Glomerular visceral epithelial cell (primary cell): ENCODE measurements at regions not wholly inside any gene's neighbourhood (a gene's known extent, or its start where the extent isn't known, plus 50 kb on each side); places are given as distances from the start of the nearest gene placed in this dataset.

ENCODE experiments used
- DNase-seq: peaks from one replicate; pipeline ENCODE4 v3.0.0-alpha.2; 2016; ENCODE audit errors: extremely low spot score

GRCh38 chr6:41450581-41450980, 95.6 kb upstream of the FOXP4 start:
- no peak for DNase-seq

GRCh38 chr6:41451039-41451438, 95.1 kb upstream of the FOXP4 start:
- DNase-seq = no peak

DNA sequence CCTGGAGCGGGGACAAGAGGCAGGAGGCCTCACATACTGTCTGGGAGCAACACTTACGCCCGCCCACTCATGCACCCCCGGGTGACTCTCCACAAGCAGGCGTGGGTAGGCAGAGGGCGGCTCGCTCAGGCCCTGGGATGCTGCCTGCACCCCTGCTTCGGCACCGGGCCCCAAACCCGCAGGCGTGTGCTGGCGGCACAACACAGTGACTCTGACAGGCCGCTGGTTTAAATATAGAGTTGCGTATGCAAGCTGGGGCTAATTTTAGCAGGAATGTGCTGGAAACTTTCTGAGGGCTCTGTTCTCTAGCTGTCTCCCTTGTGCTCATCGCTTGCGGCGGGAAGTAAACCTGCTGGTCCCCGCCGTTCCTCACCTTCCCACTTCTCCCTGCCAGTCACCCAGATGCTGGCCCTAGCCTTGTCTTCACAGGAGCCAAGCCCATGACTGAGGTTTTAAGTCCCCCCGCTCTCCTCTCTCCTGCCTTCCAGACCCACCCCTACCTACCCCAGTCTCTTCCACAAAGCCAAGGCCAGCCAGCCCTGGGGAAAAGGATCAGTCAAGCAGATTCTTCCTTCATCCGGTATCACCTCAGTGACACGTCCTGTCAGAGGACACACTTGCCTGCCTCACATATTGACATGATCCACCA, 94.5 kb upstream of the FOXP4 start:
- DNase-seq = no peak

DNA sequence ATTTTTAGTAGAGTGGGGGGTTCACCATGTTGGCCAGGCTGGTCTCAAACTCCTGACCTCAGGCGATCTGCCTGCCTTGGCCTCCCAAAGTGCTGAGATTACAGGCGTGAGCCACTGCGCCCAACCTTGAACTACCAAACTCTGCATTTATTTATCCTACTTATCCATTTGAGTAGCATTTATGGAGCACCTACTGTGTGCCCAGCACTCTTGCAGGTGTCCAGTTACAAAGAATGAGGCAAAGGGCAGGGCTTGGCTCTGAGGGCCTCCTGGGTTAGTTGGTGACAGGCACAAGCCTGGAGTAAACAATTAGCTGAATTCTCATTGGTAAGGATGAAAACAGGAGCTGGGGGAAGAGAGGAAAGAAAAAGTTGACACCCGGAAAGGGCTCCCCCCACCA, 93.4 kb upstream of the FOXP4 start:
- DNase-seq = no peak

DNA sequence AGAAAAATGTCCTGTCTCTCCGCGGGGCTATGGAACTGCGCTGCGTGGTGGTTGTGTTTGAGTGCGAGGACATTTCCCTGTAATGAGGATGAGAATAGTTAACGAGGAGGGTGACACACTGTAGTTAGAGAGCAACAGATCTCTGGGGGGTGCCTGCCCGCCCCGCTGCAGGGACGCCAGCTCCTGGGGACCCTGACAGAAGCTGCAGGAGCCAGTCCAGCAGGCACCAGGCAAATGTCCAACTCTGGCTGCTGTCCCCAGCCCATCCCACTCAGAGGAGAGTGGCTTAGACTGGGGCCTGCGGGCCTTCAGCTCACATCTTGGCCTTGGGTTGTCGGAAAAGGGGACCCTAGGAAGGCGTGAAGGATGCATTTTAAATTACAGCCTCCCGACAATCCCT, 92.9 kb upstream of the FOXP4 start:
- DNase-seq = no peak

DNA sequence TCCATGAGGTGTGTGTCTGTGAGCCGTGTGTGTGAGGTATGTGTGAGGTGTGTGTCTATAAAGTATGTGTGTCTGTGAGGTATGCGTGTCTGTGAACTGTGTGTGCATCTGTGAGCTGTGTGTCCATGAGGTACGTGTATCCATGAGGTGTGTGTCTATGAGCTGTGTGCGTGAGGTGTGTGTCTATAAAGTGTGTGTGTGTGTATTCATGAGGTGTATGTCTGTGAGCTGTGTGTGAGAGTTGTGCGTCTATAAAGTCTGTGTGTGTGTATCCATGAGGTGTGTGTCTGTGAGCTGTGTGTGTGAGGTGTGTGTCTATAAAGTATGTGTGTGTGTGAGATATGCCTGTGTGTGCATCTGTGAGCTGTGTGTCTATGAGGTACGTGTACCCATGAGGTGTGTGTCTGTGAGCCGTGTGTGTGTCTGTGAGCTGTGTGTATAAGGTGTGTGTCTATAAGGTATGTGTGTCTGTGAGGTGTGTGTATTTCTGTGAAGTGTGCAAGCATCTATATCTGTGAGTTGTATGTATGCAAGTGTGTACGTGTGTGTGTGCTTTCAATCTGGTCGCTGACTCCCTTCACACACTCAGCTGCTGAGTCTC, 91.9 kb upstream of the FOXP4 start:
- DNase-seq = no peak

- DNase-seq = no peak
These were observed 90.8 kb upstream of the FOXP4 start for GRCh38 chr6:41455410-41455809.

DNA sequence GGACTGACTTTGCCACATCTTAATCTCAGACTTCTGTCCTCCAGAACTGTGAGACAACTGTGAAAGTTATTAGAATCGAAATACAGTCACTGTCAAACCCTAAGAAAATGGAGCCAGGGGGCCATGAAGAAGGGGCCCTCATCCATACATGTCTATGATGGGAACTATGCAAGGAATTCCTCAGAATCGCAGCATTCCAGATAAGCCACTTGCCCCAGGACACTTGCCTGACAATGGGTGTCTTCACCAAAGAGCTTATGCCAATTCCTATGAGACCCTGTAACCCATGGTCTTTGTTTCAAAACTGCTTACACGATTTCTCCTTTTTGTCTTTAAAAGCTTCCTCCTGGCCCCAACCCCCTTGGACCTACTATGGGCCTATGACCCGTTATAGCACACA, 90.4 kb upstream of the FOXP4 start:
- no peak for DNase-seq

DNA sequence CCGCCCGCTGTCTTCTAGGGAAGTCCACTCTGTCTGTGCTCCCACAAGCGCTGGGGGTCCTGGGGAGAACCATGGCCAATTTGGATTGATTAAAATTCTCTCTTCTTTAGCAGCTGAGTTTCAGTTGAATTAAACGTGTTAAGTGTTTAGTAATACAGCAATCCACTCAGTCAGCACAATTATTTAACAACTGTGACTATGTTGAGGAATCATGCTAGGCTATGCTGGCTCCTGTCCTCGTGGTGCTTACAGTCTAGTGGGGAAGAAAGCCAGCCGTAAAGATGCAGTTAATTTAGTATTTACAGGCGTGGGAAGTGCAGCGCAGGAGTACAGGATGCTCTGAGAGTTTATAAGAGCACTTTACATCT, 88.9 kb upstream of the FOXP4 start:
- DNase-seq = no peak

GRCh38 chr6:41459738-41460137, 86.4 kb upstream of the FOXP4 start:
- DNase-seq = no peak

DNA sequence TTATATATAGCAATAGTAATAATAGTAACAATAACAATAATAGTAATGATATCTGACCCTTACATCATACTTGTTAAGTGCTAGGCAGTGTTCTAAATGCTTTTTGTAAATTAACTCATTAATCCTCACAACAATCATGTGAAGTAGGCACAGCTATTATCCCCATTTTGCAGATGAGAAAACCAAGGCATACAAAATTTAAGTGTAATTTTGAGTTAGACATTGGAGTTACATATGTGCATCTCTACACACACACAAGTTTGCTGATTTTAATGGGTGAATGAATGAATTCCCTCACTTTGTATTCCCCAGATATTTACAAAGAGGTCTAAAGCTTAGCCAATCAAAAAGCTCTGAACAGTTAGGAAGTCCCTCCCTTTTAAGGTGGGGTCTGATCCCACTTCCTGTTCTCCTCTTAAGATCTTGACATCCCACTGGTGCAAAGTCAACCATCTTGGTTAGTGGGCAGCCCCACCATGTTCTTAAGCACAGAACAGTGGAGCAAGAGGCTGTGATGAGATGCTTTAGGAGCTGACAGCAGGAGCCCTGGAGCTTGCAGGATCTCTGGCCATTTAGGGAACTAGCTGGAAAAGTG, 85.3 kb upstream of the FOXP4 start:
- no peak for DNase-seq

DNA sequence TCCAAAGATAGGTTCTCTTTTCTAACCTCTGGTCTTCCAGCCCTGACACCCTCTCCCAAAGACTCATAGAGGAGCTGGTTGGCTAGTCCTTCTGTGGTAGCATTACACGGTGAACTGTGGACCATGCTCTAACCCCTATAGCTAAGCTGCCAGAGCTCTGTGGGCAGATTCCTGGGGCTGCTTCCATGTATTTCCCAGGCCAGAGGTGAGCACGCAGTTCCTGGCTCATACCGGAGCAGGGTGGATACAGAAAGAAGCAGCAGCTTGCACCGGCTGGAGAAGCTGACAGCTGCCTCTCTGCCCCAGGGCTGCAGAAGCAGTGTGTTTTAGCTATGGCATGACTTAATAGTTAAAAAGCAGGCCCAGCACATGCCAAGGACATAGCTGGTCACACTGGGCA, 84.1 kb upstream of the FOXP4 start:
- DNase-seq = no peak

DNA sequence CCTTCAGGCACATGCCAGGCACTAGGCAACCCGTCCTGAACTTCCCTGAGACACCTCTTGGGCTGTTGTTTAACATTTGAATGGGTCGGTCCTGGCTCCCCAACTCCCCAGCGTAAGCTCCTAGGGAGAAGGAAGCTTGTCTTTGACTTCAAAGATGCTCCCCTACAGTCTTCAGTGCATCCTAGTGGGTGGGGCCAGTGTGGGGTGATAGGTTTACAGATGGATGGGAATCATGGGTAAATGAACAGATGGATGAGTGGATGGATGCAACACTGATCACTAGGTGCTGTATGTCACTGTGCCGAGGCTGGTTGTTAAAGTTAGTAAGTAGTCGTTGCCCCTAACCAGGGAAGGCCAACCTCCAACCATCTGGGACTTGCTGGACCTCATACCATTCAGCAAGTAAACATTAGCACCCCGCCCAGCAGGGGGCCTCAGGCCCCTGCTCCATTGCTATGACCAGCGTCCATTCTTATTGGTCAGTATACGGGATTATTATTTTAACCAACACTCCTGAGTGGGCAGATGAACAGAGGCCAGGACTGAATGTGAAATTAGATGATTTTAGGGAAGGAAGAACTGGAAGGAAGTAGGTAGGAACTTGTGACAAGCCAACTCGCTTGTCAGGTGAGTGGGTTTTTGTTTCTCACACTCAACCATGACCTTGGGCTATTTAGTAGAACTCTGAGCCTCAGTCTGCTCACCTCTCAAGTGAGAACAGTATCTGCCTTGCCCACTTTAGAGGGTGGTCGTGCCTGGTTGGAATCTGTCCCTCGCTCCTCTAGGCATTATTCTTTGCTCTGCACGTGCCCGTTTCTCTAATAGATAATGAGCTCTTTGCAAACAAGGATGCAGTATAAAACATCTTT, 82.9 kb upstream of the FOXP4 start:
- DNase-seq = peak; percentile 70

- DNase-seq = no peak
These were observed 82.2 kb upstream of the FOXP4 start for GRCh38 chr6:41464019-41464418.

- DNase-seq = peak; percentile 18
These were observed 81.7 kb upstream of the FOXP4 start for GRCh38 chr6:41464481-41464880.

DNA sequence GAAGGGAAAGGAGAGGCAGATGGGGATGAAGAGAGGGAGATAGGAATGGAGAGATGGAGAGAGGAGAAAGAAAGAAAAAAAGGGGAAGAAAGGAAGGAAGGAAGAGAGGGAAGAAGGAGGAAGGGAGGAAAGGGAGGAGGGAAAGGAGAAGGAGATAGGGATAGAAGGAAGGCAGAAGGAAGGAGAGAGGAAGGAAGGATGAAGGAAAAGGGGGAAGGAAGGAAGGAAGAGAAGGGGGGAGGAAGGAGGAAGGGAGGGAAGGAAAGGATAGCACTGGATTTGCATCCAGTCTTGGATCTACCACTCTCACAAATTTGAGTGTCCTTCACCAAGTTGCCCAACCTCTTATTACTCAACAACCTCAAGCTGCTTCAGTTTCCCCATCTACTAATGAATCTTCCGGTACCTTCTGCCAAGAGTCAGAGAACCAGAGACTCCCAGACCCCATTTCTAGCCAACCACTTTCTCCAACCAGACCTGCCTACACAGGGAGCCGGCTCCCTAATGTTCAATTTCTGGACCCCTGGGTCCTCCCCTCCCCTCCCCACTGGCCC, 79.7 kb upstream of the FOXP4 start:
- DNase-seq = no peak

DNA sequence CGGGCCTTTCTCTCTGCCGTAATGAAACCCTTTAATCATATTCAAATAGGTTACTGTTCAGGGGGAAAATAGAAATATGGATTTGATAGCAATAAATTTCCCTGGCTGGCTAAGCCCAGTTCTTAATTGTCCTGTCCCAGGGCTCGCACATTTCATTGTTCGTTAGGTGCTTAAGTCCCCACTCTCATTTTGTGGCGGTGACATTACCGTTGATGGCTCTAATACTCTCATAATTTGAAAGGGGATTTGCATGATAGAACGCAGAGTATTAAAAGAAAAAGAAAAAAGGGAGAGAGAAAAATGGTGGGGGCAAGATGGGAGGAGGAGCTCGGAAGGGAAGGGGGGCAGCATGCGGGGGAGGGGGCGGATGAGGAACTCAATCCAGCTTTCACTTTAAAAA, 79.1 kb upstream of the FOXP4 start:
- no peak for DNase-seq

GRCh38 chr6:41467627-41468404, 78.4 kb upstream of the FOXP4 start:
- DNase-seq = no peak

DNA sequence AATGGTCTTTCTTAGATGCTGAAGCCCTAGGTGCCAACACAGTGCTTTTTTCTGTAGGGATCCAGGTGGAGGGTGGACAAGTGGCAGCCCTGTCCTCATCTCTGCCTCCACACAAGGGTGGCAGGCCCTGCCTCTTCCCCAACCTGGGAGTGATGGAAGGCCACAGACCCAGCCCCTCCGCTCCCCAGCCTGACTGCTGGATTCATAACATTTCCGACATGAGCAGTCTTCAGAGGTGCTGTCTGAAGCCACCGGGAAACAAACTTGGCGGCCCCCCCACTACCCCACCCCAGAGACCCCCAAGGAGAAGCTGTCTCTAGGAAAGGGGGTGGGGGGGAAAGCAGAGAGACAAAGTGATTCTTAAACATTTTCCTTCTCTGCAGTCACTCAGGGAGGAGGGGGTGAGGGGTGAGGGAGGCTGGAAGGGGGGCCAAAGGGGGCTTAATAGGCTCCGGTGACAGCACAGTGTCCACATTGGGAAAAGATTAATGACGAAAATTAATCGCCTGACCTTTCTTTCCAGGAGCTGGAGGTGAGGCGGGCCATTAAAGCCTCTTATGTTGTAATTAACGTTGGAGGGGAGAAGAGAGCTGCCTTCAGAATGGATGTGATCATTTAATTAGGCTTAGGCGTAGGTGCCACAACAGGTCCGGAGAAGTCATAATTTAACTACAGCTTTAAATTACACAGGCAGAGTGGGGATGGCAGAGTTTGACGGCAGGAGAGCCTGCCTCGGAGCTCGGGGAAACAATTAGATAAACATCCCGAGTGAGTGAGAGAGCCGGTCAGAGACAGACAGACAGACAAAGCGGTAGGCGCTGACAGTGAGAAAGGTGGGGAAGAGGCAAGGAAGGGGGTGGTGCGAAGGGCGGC, 76.8 kb upstream of the FOXP4 start:
- no peak for DNase-seq

DNA sequence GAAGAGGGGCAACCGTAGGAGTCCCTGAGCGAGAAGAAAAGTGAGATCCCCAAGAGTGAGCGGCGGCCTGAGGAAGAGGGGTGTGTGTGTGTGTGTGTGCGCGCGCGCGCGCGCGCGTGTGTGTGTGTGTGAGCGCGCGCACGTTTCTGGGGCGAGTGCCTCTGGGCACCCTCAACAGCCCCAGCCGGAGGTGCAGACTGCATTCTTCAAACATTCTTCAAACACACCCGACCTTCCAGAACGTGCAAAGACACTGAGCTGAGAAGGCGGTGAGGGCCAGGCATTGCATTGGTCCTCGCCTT, 76.2 kb upstream of the FOXP4 start:
- no peak for DNase-seq
